SK-N-SH treated with all-trans-retinoic acid at 6 μM for 48 hours (cell line): ENCODE measurements at regions not wholly inside any gene's neighbourhood (a gene's known extent, or its start where the extent isn't known, plus 50 kb on each side); places are given as distances from the start of the nearest gene placed in this dataset.

Experiments
- BACH2 ChIP-seq: fragments of 250-450 bp; sonication (Bioruptor Pico); IDR thresholded peaks from 2 replicates; pipeline ENCODE4 v1.9.0; 2021; ENCODE audit warnings: mild to moderate bottlenecking, borderline replicate concordance
- ESRRG ChIP-seq: fragments of 250-450 bp; sonication (Bioruptor Pico); IDR thresholded peaks from 2 replicates; pipeline ENCODE4 v1.6.1; 2021; ENCODE audit warnings: mild to moderate bottlenecking
- RARB ChIP-seq: fragments of 250-450 bp; sonication (Bioruptor Pico); IDR thresholded peaks from 2 replicates; pipeline ENCODE4 v1.8.0; 2021; ENCODE audit warnings: mild to moderate bottlenecking, moderate library complexity
- TCF4 ChIP-seq: fragments of 250-450 bp; sonication (Bioruptor Pico); IDR thresholded peaks from 2 replicates; pipeline ENCODE4 v1.8.0; 2021; ENCODE audit warnings: mild to moderate bottlenecking, moderate library complexity, borderline replicate concordance
- ZC3H10 ChIP-seq: fragments of 250-450 bp; sonication (Bioruptor Pico); IDR thresholded peaks from 2 replicates; pipeline ENCODE4 v1.5.1; 2021; ENCODE audit warnings: mild to moderate bottlenecking, moderate library complexity
- ZNF70 ChIP-seq: fragments of 450-650 bp; formaldehyde crosslinking; IDR thresholded peaks from 2 replicates; pipeline ENCODE4 v1.5.0; 2020; ENCODE audit warnings: mild to moderate bottlenecking, moderate library complexity
- TF ChIP-seq, protein P1 (sequence below): fragments of 250-450 bp; sonication (Bioruptor Pico); IDR thresholded peaks from 2 replicates; pipeline ENCODE4 v1.8.0; 2020; ENCODE audit warnings: mild to moderate bottlenecking, moderate library complexity, borderline replicate concordance
- TF ChIP-seq, protein P2 (sequence below): fragments of 250-450 bp; sonication (Bioruptor Pico); IDR thresholded peaks from 2 replicates; pipeline ENCODE4 v1.5.1; 2020; ENCODE audit warnings: low read depth, mild to moderate bottlenecking, moderate library complexity

DNA sequence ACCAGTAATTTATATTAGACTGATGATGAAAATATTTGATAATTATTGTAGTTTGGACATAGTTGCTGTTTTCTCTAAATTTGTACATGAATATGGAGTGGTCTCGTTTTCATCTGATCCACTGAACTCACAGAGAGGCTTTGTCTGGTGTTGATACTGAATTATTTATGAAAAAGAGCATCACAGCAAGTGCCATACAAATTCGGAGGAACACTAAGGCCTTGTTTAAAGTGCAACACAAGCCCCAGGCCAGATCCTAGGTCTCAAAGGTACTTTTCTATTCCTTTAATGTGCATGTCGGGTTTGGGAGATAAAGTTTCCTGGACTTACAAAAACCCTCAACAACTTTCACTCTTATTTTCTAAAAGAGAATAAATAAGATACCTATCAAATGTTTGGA is 796.8 kb upstream of the EPHA6 start:
- TF ChIP-seq, protein P1, sequence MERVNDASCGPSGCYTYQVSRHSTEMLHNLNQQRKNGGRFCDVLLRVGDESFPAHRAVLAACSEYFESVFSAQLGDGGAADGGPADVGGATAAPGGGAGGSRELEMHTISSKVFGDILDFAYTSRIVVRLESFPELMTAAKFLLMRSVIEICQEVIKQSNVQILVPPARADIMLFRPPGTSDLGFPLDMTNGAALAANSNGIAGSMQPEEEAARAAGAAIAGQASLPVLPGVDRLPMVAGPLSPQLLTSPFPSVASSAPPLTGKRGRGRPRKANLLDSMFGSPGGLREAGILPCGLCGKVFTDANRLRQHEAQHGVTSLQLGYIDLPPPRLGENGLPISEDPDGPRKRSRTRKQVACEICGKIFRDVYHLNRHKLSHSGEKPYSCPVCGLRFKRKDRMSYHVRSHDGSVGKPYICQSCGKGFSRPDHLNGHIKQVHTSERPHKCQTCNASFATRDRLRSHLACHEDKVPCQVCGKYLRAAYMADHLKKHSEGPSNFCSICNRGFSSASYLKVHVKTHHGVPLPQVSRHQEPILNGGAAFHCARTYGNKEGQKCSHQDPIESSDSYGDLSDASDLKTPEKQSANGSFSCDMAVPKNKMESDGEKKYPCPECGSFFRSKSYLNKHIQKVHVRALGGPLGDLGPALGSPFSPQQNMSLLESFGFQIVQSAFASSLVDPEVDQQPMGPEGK (CRISPR knock-in tag) = no peak
- TF ChIP-seq BACH2 (CRISPR knock-in tag) (no peak), RARB (CRISPR knock-in tag) (no peak), ESRRG (CRISPR knock-in tag) (no peak), ZNF70 (CRISPR knock-in tag) (no peak), ZC3H10 (CRISPR knock-in tag) (no peak), TCF4 (CRISPR knock-in tag) (no peak)
- TF ChIP-seq, protein P2, sequence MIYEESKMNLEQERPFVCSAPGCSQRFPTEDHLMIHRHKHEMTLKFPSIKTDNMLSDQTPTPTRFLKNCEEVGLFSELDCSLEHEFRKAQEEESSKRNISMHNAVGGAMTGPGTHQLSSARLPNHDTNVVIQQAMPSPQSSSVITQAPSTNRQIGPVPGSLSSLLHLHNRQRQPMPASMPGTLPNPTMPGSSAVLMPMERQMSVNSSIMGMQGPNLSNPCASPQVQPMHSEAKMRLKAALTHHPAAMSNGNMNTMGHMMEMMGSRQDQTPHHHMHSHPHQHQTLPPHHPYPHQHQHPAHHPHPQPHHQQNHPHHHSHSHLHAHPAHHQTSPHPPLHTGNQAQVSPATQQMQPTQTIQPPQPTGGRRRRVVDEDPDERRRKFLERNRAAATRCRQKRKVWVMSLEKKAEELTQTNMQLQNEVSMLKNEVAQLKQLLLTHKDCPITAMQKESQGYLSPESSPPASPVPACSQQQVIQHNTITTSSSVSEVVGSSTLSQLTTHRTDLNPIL (CRISPR knock-in tag) = no peak
